ENCODE measurements at regions not wholly inside any gene's neighbourhood (a gene's known extent, or its start where the extent isn't known, plus 50 kb on each side); places are given as distances from the start of the nearest gene placed in this dataset.

GRCh38 chr6:67646550-67646949 lies 988.5 kb upstream of the ADGRB3 start:
- TF ChIP-seq, protein P1, sequence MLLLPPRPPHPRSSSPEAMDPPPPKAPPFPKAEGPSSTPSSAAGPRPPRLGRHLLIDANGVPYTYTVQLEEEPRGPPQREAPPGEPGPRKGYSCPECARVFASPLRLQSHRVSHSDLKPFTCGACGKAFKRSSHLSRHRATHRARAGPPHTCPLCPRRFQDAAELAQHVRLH (tag by site-specific recombination; IDR thresholded peaks at IDR 0.05), result no peak
- TF ChIP-seq GLIS1 (tag by site-specific recombination; IDR thresholded peaks at IDR 0.05) (no peak), ZNF585B (tag by site-specific recombination; IDR thresholded peaks at IDR 0.05) (no peak), ZFP41 (tag by site-specific recombination; IDR thresholded peaks at IDR 0.05; ENCODE audit: borderline replicate concordance) (no peak), ZNF610 (tag by site-specific recombination; IDR thresholded peaks at IDR 0.05; ENCODE audit: borderline replicate concordance) (no peak), ZNF223 (tag by site-specific recombination; IDR thresholded peaks at IDR 0.05) (no peak), ZNF302 (tag by site-specific recombination; IDR thresholded peaks at IDR 0.05; ENCODE audit: low read depth) (no peak), ZNF791 (tag by site-specific recombination; IDR thresholded peaks at IDR 0.05) (no peak), ZNF600 (tag by site-specific recombination; IDR thresholded peaks at IDR 0.05) (no peak), ZNF548 (tag by site-specific recombination; IDR thresholded peaks at IDR 0.05) (no peak), GLI2 (tag by site-specific recombination; IDR thresholded peaks at IDR 0.05; ENCODE audit: borderline replicate concordance, low read depth) (no peak), ZNF202 (tag by site-specific recombination; IDR thresholded peaks at IDR 0.05; ENCODE audit: borderline replicate concordance) (no peak), ZNF23 (tag by site-specific recombination; IDR thresholded peaks at IDR 0.05; ENCODE audit: borderline replicate concordance) (no peak)
- TF ChIP-seq, protein P2, sequence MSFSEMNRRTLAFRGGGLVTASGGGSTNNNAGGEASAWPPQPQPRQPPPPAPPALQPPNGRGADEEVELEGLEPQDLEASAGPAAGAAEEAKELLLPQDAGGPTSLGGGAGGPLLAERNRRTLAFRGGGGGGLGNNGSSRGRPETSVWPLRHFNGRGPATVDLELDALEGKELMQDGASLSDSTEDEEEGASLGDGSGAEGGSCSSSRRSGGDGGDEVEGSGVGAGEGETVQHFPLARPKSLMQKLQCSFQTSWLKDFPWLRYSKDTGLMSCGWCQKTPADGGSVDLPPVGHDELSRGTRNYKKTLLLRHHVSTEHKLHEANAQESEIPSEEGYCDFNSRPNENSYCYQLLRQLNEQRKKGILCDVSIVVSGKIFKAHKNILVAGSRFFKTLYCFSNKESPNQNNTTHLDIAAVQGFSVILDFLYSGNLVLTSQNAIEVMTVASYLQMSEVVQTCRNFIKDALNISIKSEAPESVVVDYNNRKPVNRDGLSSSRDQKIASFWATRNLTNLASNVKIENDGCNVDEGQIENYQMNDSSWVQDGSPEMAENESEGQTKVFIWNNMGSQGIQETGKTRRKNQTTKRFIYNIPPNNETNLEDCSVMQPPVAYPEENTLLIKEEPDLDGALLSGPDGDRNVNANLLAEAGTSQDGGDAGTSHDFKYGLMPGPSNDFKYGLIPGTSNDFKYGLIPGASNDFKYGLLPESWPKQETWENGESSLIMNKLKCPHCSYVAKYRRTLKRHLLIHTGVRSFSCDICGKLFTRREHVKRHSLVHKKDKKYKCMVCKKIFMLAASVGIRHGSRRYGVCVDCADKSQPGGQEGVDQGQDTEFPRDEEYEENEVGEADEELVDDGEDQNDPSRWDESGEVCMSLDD (tag by site-specific recombination; IDR thresholded peaks at IDR 0.05), result no peak
- Histone ChIP-seq H3K4me3 (ENCODE audit: low read depth, low read length) (no peak overlapping the region), H3K9me3 (ENCODE audit: control insufficient read depth, insufficient read depth, low read depth, low read length) (no peaks in the 10 kb centered on the region), H3K4me1 (ENCODE audit: control insufficient read depth, insufficient read depth, low read length) (no peaks in the 10 kb centered on the region), H3K36me3 (ENCODE audit: control insufficient read depth in 2 of 2, insufficient read depth in 1 of 2, low read length in 2 of 2) (no peaks in the 10 kb centered on the region), H3K27ac (ENCODE audit: extremely low read depth, low read depth, low read length) (no peak overlapping the region)
- ChIA-PET CTCF (interaction anchor here (0.6 kb wide), 1 partner anchor 1244 kb away, joined by 3 read pairs; no protein-coding TSS in a partner anchor), POLR2A (no interaction called here)

DNA sequence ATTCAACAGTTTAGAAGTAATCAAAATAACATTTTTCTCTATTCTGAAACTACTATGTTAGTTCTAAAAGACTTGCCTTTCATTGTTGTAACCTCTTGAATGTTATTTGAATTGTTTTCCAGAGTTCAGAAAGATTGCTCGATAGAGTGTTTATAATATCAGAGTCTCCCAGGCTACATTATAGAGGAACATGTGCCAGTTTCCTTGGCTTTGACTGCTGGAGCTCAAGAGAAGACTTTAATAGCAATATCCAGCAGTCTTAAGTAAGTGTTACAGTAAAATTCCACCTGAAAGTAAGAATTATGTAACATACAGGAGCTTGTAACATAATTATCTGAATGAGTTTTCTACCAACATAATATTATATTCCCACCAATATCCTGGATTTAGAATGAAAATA lies 991.8 kb upstream of the ADGRB3 start:
- H3K9me3 ChIP-seq (ENCODE audit: control insufficient read depth, insufficient read depth, low read depth, low read length), result no peaks in the 10 kb centered on the region
- H3K27ac ChIP-seq (ENCODE audit: extremely low read depth, low read depth, low read length), result no peak overlapping the region
- CTCF ChIA-PET, result no interaction called here
- no peaks in the 10 kb centered on the region for H3K4me1 ChIP-seq (ENCODE audit: control insufficient read depth, insufficient read depth, low read length)
- no peaks in the 10 kb centered on the region for H3K36me3 ChIP-seq (ENCODE audit: control insufficient read depth in 2 of 2, insufficient read depth in 1 of 2, low read length in 2 of 2)
- no peak overlapping the region for H3K4me3 ChIP-seq (ENCODE audit: low read depth, low read length)
- no peak for TF ChIP-seq ZNF121 (tag by site-specific recombination; IDR thresholded peaks at IDR 0.05)
- TF ChIP-seq SALL2 (tag by site-specific recombination; IDR thresholded peaks at IDR 0.05; ENCODE audit: borderline replicate concordance), result no peak
- no peak for TF ChIP-seq SP7 (tag by site-specific recombination; IDR thresholded peaks at IDR 0.05)
- no peak for TF ChIP-seq ZNF433 (tag by site-specific recombination; IDR thresholded peaks at IDR 0.05; ENCODE audit: low read depth)
- no peak for TF ChIP-seq TRIM28 (IDR thresholded peaks at IDR 0.05; ENCODE audit: borderline replicate concordance, low read length)
- no peak for TF ChIP-seq ZBTB1 (tag by site-specific recombination; IDR thresholded peaks at IDR 0.05)
- no peak for TF ChIP-seq ZNF571 (tag by site-specific recombination; IDR thresholded peaks at IDR 0.05)
- no peak for TF ChIP-seq ZNF391 (tag by site-specific recombination; IDR thresholded peaks at IDR 0.05; ENCODE audit: borderline replicate concordance, low read depth)
- TF ChIP-seq SCRT1 (tag by site-specific recombination; IDR thresholded peaks at IDR 0.05; ENCODE audit: borderline replicate concordance), result no peak
- no peak for TF ChIP-seq ZNF558 (tag by site-specific recombination; IDR thresholded peaks at IDR 0.05)
- no peak for TF ChIP-seq ZNF664 (tag by site-specific recombination; IDR thresholded peaks at IDR 0.05)
- TF ChIP-seq ZNF19 (tag by site-specific recombination; IDR thresholded peaks at IDR 0.05; ENCODE audit: low read depth), result no peak
- POLR2A ChIA-PET, result no interaction called here

All from HEK293 (cell line).